Glutamatergic neuron (in vitro differentiated cells): ENCODE measurements at regions not wholly inside any gene's neighbourhood (a gene's known extent, or its start where the extent isn't known, plus 50 kb on each side); places are given as distances from the start of the nearest gene placed in this dataset.

Experiments used
- DNase-seq: peaks from one replicate; pipeline ENCODE4 v3.0.0; 2022
- H3K27ac Mint-ChIP-seq: one replicate; pipeline ENCODE4 v1.8.0; 2020; ENCODE audit warnings: mild to moderate bottlenecking, mixed read lengths, inconsistent platforms; ENCODE audit not compliant: unreplicated experiment
- H3K27me3 Mint-ChIP-seq: one replicate; pipeline ENCODE4 v1.8.0; 2020; ENCODE audit warnings: mild to moderate bottlenecking, moderate library complexity, mixed read lengths, inconsistent platforms; ENCODE audit not compliant: unreplicated experiment
- H3K36me3 Mint-ChIP-seq: one replicate; pipeline ENCODE4 v1.8.0; 2020; ENCODE audit warnings: mild to moderate bottlenecking, mixed read lengths, inconsistent platforms; ENCODE audit not compliant: unreplicated experiment
- H3K4me1 Mint-ChIP-seq: one replicate; pipeline ENCODE4 v1.8.0; 2020; ENCODE audit warnings: mild to moderate bottlenecking, low read depth, mixed read lengths, inconsistent platforms; ENCODE audit not compliant: unreplicated experiment
- H3K4me3 Mint-ChIP-seq: one replicate; pipeline ENCODE4 v1.8.0; 2020; ENCODE audit warnings: mild to moderate bottlenecking, mixed read lengths, inconsistent platforms; ENCODE audit not compliant: unreplicated experiment
- H3K9me3 Mint-ChIP-seq: one replicate; pipeline ENCODE4 v1.8.0; 2020; ENCODE audit warnings: mild to moderate bottlenecking, moderate library complexity, mixed read lengths, inconsistent platforms; ENCODE audit not compliant: unreplicated experiment
- TF ChIP-seq, protein P1 (sequence below): fragments of 200-600 bp; sonication (generic); IDR thresholded peaks from one replicate; pipeline ENCODE4 v1.5.0; 2021; ENCODE audit not compliant: partially characterized antibody, unreplicated experiment

- TF ChIP-seq, protein P1, sequence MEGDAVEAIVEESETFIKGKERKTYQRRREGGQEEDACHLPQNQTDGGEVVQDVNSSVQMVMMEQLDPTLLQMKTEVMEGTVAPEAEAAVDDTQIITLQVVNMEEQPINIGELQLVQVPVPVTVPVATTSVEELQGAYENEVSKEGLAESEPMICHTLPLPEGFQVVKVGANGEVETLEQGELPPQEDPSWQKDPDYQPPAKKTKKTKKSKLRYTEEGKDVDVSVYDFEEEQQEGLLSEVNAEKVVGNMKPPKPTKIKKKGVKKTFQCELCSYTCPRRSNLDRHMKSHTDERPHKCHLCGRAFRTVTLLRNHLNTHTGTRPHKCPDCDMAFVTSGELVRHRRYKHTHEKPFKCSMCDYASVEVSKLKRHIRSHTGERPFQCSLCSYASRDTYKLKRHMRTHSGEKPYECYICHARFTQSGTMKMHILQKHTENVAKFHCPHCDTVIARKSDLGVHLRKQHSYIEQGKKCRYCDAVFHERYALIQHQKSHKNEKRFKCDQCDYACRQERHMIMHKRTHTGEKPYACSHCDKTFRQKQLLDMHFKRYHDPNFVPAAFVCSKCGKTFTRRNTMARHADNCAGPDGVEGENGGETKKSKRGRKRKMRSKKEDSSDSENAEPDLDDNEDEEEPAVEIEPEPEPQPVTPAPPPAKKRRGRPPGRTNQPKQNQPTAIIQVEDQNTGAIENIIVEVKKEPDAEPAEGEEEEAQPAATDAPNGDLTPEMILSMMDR: no peak
- Mint-ChIP-seq H3K27ac (no peak overlapping the region), H3K36me3 (no peaks in the 10 kb centered on the region), H3K9me3 (no peaks in the 10 kb centered on the region), H3K4me3 (no peak overlapping the region), H3K4me1 (no peaks in the 10 kb centered on the region), H3K27me3 (no peaks in the 10 kb centered on the region)
- no peak for DNase-seq
Measured at GRCh38 chr12:89948271-89949175, 239.9 kb upstream of the ATP2B1 start.

DNA sequence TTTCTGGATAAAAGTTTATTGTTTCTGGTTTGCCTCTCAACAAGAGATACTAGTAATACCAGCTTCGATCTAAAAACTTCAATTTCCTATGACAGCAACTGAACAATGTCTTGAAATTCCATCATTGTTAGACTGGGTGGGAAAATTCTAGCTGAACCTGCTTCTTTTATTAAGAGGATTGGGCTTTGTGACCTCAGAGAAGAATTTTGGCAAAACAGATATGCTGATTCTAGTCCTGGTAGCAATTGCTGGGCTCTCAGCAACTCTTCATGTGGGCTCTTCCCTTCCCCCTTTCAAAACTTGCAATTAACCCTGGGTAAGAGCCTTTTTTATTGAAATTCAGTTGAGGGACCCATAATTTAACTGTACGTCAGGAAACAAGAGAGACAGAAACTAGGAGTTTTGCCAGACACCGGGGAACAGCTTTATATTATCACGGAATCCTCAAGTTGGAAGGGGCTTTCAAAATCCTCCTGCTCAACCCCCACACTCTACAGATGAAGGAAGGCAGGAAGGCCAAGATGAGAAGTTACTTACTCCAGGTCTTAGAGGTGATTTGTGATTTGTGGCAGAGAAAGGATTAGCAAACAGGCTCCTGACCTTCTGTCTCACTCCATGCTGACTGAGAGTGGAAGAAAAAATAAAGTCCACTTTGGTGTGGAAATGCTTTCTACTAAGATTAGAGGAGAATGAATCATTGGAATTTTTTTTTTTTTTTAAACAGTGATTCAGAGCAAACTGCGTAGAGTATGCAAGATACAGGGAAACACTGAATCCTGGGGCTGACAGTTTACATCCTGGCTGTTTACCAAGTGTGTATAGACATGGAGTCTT lies 239.0 kb upstream of the ATP2B1 start:
- no peaks in the 10 kb centered on the region for H3K27me3 Mint-ChIP-seq
- H3K4me3 Mint-ChIP-seq: no peak overlapping the region
- no peak overlapping the region for H3K27ac Mint-ChIP-seq
- TF ChIP-seq, protein P1: no peak
- H3K9me3 Mint-ChIP-seq: no peaks in the 10 kb centered on the region
- H3K36me3 Mint-ChIP-seq: no peaks in the 10 kb centered on the region
- H3K4me1 Mint-ChIP-seq: no peaks in the 10 kb centered on the region
- DNase-seq: no peak

GRCh38 chr12:89946518-89947135 lies 238.0 kb upstream of the ATP2B1 start:
- Mint-ChIP-seq H3K4me3 (no peak overlapping the region), H3K36me3 (no peaks in the 10 kb centered on the region), H3K27me3 (no peaks in the 10 kb centered on the region), H3K4me1 (no peaks in the 10 kb centered on the region), H3K27ac (no peak overlapping the region), H3K9me3 (no peaks in the 10 kb centered on the region)
- no peak for DNase-seq
- TF ChIP-seq, protein P1: no peak

DNA sequence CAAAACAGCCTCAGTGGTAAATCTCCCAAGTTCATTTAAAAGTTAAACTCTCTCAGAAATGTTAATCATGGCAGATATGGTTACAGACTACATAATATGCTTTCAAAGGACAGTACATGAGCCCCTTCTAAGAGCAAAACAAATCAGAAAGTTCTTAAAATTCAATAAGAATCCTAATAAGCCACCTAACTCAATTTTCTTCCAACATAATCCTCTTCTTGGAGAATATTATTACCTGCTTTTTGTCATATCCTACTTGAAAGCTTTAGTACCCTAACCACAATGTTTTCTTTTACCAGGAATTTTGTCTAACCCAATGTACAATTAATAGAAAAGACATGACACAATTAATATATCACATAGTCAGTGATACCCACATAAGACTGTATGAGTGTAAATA lies 236.5 kb upstream of the ATP2B1 start:
- Mint-ChIP-seq H3K27ac (no peak overlapping the region), H3K27me3 (no peaks in the 10 kb centered on the region), H3K9me3 (no peaks in the 10 kb centered on the region), H3K4me1 (no peaks in the 10 kb centered on the region), H3K36me3 (no peaks in the 10 kb centered on the region), H3K4me3 (no peak overlapping the region)
- no peak for DNase-seq
- TF ChIP-seq, protein P1: no peak
